ENCODE measurements at regions not wholly inside any gene's neighbourhood (a gene's known extent, or its start where the extent isn't known, plus 50 kb on each side); places are given as distances from the start of the nearest gene placed in this dataset.

DNA sequence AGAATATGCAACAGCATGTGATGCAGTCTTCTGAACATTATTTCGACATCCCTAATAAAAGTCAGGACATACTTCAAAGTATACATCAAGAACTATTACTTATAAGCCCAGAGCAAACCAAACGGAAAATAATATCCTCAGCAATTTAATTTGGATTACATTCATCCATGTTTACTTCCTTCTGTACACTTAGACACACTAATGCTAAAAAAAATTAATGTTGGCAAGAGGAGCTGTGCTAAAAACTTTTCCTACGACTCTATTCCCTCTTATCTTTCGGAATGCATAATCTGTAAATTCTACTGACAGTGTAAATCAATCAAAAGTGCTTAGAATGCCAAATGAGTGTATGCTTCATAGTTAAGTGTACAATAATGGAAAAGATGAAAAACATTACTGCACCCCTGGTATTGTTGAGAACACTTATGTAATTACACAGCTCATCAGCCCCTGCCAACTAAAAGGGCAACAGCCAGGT is 301.2 kb upstream of the HSF2 start:
- Mint-ChIP-seq H3K4me3 (no peak overlapping the region), H3K27ac (no peak overlapping the region), H3K4me1 (no peaks in the 10 kb centered on the region), H3K9me3 (no peaks in the 10 kb centered on the region), H3K36me3 (no peaks in the 10 kb centered on the region), H3K27me3 (ENCODE audit: insufficient read depth, low read depth) (no peaks in the 10 kb centered on the region)
- no peaks in the 10 kb centered on the region for H3K36me3 ChIP-seq
- no peak overlapping the region for H3K4me3 ChIP-seq
- no peak for DNase-seq (ENCODE audit: low spot score)
- no peak overlapping the region for H3K27ac ChIP-seq
- no peaks in the 10 kb centered on the region for H3F3A ChIP-seq (ENCODE audit: low read depth)
- H3K4me1 ChIP-seq: peaks cover 8% of the 10 kb centered on the region
- H4K20me1 ChIP-seq (ENCODE audit: low read depth): no peaks in the 10 kb centered on the region
- no peak overlapping the region for H3K9ac ChIP-seq
- TF ChIP-seq EZH2 (IDR thresholded peaks at IDR 0.05) (no peak), EZH2phosphoT487 (IDR thresholded peaks at IDR 0.05) (no peak)
- H2AFZ ChIP-seq (replicated peaks): no peak overlapping the region
- H3K79me2 ChIP-seq (ENCODE audit: low read depth): no peaks in the 10 kb centered on the region
- H3K27me3 ChIP-seq: no peaks in the 10 kb centered on the region
- H3K9me3 ChIP-seq (ENCODE audit: low read depth): no peaks in the 10 kb centered on the region
- H3K4me2 ChIP-seq: no peak overlapping the region

DNA sequence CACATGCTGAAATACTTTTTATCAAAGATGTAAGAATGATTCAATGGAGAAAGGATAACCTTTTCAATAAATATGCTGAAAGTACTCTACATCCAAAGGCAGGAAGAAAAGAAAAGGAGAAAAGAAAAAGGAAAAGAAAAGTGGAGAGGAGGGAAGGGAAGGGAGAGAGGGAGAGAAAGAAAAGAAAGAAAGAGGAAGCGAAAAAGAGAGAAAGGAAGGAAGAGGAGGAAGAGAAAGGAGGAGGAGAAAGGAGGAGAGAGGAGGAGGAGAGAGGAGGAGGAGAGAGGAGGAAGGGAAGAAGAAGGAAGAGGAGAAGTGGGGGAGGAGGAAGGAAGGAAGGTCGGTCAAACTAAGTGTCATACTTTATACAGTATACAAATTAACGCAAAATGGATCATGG is 297.4 kb upstream of the HSF2 start:
- Histone ChIP-seq H3F3A (ENCODE audit: low read depth) (no peaks in the 10 kb centered on the region), H3K4me1 (no peaks in the 10 kb centered on the region), H3K36me3 (no peaks in the 10 kb centered on the region), H3K9me3 (ENCODE audit: low read depth) (no peaks in the 10 kb centered on the region), H3K79me2 (ENCODE audit: low read depth) (no peaks in the 10 kb centered on the region), H2AFZ (replicated peaks) (no peak overlapping the region), H3K4me3 (no peak overlapping the region), H3K4me2 (no peak overlapping the region), H3K27me3 (no peaks in the 10 kb centered on the region), H3K9ac (no peak overlapping the region), H4K20me1 (ENCODE audit: low read depth) (no peaks in the 10 kb centered on the region), H3K27ac (no peak overlapping the region)
- Mint-ChIP-seq H3K9me3 (no peaks in the 10 kb centered on the region), H3K27ac (no peak overlapping the region), H3K4me3 (no peak overlapping the region), H3K4me1 (no peaks in the 10 kb centered on the region), H3K27me3 (ENCODE audit: insufficient read depth, low read depth) (no peaks in the 10 kb centered on the region), H3K36me3 (no peaks in the 10 kb centered on the region)
- DNase-seq (ENCODE audit: low spot score): no peak
- TF ChIP-seq EZH2 (IDR thresholded peaks at IDR 0.05): no peak
- TF ChIP-seq EZH2phosphoT487 (IDR thresholded peaks at IDR 0.05): no peak
- TF ChIP-seq, protein P1, sequence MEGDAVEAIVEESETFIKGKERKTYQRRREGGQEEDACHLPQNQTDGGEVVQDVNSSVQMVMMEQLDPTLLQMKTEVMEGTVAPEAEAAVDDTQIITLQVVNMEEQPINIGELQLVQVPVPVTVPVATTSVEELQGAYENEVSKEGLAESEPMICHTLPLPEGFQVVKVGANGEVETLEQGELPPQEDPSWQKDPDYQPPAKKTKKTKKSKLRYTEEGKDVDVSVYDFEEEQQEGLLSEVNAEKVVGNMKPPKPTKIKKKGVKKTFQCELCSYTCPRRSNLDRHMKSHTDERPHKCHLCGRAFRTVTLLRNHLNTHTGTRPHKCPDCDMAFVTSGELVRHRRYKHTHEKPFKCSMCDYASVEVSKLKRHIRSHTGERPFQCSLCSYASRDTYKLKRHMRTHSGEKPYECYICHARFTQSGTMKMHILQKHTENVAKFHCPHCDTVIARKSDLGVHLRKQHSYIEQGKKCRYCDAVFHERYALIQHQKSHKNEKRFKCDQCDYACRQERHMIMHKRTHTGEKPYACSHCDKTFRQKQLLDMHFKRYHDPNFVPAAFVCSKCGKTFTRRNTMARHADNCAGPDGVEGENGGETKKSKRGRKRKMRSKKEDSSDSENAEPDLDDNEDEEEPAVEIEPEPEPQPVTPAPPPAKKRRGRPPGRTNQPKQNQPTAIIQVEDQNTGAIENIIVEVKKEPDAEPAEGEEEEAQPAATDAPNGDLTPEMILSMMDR (IDR thresholded peaks at IDR 0.05): no peak

DNA sequence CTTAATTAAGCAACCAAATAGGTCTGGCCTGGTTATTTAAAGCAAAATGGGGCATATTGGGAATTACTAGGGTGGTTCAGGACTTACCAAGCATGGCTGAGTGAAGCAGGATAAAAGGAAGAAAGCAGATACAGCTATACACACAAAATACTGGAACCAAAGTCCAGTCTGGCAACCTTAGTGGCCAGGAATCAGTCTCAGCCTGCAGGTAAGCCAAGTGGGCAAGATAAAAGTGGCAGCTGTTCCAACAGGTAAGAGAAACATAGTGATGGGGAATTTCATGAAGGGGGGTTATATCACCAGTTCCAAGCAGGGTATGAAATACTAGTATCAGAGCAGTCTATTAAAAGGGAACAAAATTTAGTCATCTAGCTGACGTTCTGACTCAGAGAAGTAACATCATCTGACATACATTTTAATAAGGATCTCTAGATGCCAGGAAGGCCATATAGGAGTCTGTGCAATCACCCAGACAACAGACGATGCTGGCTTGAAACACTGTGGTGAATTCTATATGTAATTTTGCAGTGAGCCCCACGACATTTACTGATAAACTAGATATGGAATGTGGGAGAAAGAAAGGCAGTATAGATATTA is 292.1 kb upstream of the HSF2 start:
- Histone ChIP-seq H3K36me3 (no peaks in the 10 kb centered on the region), H3K9ac (no peak overlapping the region), H2AFZ (replicated peaks) (no peak overlapping the region), H3K27ac (no peak overlapping the region), H3K79me2 (ENCODE audit: low read depth) (no peaks in the 10 kb centered on the region), H4K20me1 (ENCODE audit: low read depth) (no peaks in the 10 kb centered on the region), H3F3A (ENCODE audit: low read depth) (no peaks in the 10 kb centered on the region), H3K9me3 (ENCODE audit: low read depth) (no peaks in the 10 kb centered on the region), H3K4me3 (no peak overlapping the region), H3K27me3 (no peaks in the 10 kb centered on the region), H3K4me1 (no peaks in the 10 kb centered on the region), H3K4me2 (no peak overlapping the region)
- Mint-ChIP-seq H3K4me3 (no peak overlapping the region), H3K9me3 (no peaks in the 10 kb centered on the region), H3K4me1 (no peaks in the 10 kb centered on the region), H3K27me3 (ENCODE audit: insufficient read depth, low read depth) (no peaks in the 10 kb centered on the region), H3K36me3 (no peaks in the 10 kb centered on the region), H3K27ac (no peak overlapping the region)
- TF ChIP-seq EZH2 (IDR thresholded peaks at IDR 0.05): no peak
- TF ChIP-seq EZH2phosphoT487 (IDR thresholded peaks at IDR 0.05): no peak
- TF ChIP-seq, protein P1 (IDR thresholded peaks at IDR 0.05): no peak
- no peak for DNase-seq (ENCODE audit: low spot score)

DNA sequence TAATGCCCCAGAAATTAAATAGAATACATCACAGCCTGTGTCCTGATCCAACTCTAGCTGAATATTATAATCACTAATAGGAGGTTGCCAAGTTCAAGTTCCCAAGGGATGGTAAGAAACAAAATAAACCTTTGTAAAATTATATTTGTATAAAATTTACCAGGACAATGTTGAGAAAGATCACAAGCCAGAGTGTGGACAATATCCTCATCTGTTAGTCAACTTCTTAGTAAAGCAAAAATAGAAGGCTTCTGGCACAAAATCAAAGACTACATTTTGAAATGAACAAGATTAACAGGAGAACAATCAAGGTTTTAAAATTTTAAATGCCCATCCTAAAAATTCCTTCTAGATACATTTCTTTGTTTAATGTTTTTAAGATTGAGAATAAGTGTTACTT is 290.4 kb upstream of the HSF2 start:
- no peak for DNase-seq (ENCODE audit: low spot score)
- no peaks in the 10 kb centered on the region for H3K36me3 Mint-ChIP-seq
- no peak overlapping the region for H2AFZ ChIP-seq (replicated peaks)
- H3K4me3 ChIP-seq: no peak overlapping the region
- TF ChIP-seq EZH2 (IDR thresholded peaks at IDR 0.05) (no peak), EZH2phosphoT487 (IDR thresholded peaks at IDR 0.05) (no peak)
- TF ChIP-seq, protein P1 (IDR thresholded peaks at IDR 0.05): no peak
- H3K9ac ChIP-seq: no peak overlapping the region
- no peaks in the 10 kb centered on the region for H3K4me1 ChIP-seq
- H3K9me3 Mint-ChIP-seq: no peaks in the 10 kb centered on the region
- H3F3A ChIP-seq (ENCODE audit: low read depth): no peaks in the 10 kb centered on the region
- no peaks in the 10 kb centered on the region for H3K79me2 ChIP-seq (ENCODE audit: low read depth)
- H3K4me2 ChIP-seq: no peak overlapping the region
- no peaks in the 10 kb centered on the region for H3K36me3 ChIP-seq
- no peaks in the 10 kb centered on the region for H3K4me1 Mint-ChIP-seq
- H3K9me3 ChIP-seq (ENCODE audit: low read depth): no peaks in the 10 kb centered on the region
- H4K20me1 ChIP-seq (ENCODE audit: low read depth): no peaks in the 10 kb centered on the region
- H3K27ac ChIP-seq: no peak overlapping the region
- H3K27me3 Mint-ChIP-seq (ENCODE audit: insufficient read depth, low read depth): peaks cover 2% of the 10 kb centered on the region
- no peak overlapping the region for H3K4me3 Mint-ChIP-seq
- H3K27me3 ChIP-seq: no peaks in the 10 kb centered on the region
- H3K27ac Mint-ChIP-seq: no peak overlapping the region

Measured in neural progenitor cell (in vitro differentiated cells).